ENCODE measurements at regions not wholly inside any gene's neighbourhood (a gene's known extent, or its start where the extent isn't known, plus 50 kb on each side); places are given as distances from the start of the nearest gene placed in this dataset.

- no peak for DNase-seq (ENCODE audit: extremely low read depth, low read depth)
- no peak for TF ChIP-seq CTCF (IDR thresholded peaks at IDR 0.05; ENCODE audit: low read depth, low read length)
Observed at GRCh38 chr12:107565551-107565950, 120.0 kb upstream of the PWP1 start.

GRCh38 chr12:107567876-107568619, 117.6 kb upstream of the PWP1 start:
- no peak for DNase-seq (ENCODE audit: extremely low read depth, low read depth)
- TF ChIP-seq CTCF (IDR thresholded peaks at IDR 0.05; ENCODE audit: low read depth, low read length) = no peak

DNA sequence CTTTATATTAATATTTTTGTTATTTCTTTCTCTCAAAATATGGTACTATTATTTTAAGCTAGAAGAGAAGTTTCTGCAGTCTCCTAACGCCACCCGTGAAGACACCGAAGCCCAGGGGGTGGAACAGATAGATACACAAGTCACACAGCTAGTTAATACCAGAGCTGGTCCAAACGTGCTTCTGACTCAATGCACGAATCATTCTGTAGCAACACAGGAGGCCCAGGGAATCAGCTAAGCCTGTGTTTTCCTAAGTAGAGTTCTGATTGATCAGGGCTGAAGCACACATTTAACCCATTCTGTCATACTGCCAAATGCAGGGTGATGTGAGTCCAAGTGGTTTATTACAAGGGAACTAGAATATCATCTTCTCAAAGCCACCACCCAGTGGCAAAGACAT, 116.9 kb upstream of the PWP1 start:
- DNase-seq (ENCODE audit: extremely low read depth, low read depth) = no peak
- TF ChIP-seq CTCF (IDR thresholded peaks at IDR 0.05; ENCODE audit: low read depth, low read length) = no peak

DNA sequence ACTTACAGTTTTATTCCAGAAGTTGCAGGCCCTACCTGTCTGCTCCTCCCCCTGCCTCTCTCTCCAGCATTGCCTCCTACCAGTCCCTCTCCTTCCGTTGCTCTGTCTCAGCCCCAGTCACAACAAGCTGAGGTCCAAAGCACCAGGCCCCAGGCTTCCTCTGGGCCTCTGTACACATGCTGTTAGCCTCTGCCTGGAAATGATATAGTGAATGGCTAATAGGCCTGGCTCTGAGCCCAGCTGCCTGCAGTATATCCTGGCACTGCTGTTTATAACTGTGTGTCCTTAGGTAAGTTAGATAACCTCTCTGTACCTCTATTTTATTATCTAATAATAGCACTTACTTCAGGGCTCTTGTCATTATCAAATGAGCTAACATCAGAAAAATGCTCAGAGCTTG, 114.9 kb upstream of the PWP1 start:
- no peak for DNase-seq (ENCODE audit: extremely low read depth, low read depth)
- no peak for TF ChIP-seq CTCF (IDR thresholded peaks at IDR 0.05; ENCODE audit: low read depth, low read length)

DNA sequence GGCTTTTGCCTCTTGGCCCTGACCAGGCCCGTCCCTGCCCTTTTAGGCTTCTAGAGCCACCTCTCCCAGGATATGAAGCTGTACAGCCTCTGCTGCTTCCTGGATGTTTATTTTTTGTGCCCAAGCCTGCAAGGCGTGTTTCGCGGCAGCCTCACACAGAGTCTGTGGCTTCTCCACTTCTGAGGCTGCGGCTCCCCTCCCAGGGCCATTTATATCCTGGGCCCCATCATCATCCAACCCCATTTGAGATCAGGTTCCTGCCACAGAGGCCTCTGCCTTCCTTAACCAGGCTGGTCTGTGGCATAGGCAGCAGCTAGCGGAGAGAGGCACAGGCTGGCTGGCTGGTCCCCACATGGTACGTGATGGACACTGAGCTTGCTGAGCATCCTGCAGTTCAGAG, 114.1 kb upstream of the PWP1 start:
- no peak for TF ChIP-seq CTCF (IDR thresholded peaks at IDR 0.05; ENCODE audit: low read depth, low read length)
- no peak for DNase-seq (ENCODE audit: extremely low read depth, low read depth)

- TF ChIP-seq CTCF (IDR thresholded peaks at IDR 0.05; ENCODE audit: low read depth, low read length) = no peak
- no peak for DNase-seq (ENCODE audit: extremely low read depth, low read depth)
Observed at GRCh38 chr12:107574691-107575090, 110.9 kb upstream of the PWP1 start.

- no peak for TF ChIP-seq CTCF (IDR thresholded peaks at IDR 0.05; ENCODE audit: low read depth, low read length)
- no peak for DNase-seq (ENCODE audit: extremely low read depth, low read depth)
Observed at GRCh38 chr12:107580750-107581618, 104.6 kb upstream of the PWP1 start.
